H1 (cell line): ENCODE measurements at regions not wholly inside any gene's neighbourhood (a gene's known extent, or its start where the extent isn't known, plus 50 kb on each side); places are given as distances from the start of the nearest gene placed in this dataset.

Source experiments
- CTCF ChIA-PET: fragments of 300-600 bp; sonication (Branson Sonifier 250); formaldehyde crosslinking; loops from one replicate; lab custom pipeline; 2021; ENCODE audit not compliant: partially characterized antibody; lab: Charles Lee
- POLR2A ChIA-PET: fragments of 300-600 bp; sonication (Branson Sonifier 250); formaldehyde crosslinking; loops from one replicate; lab custom pipeline; 2021; ENCODE audit warnings: inconsistent platforms; ENCODE audit not compliant: partially characterized antibody; lab: Charles Lee
- DNase-seq, 2 experiments: peaks; one replicate each; pipeline versions ENCODE4 v3.0.0 to v3.0.0-alpha.2; 2010 to 2022; ENCODE audit warnings: low spot score in 2 of 2, low read depth in 1 of 2, mixed read lengths in 1 of 2
- FAIRE-seq: peaks from 2 replicates; lab custom pipeline; 2011; peaks lifted over from hg19 to GRCh38; lab: Jason Lieb, UNC
- H2AFZ ChIP-seq: 2 replicates; pipeline ENCODE4 v1.8.1; 2012; ENCODE audit warnings: low read length, inconsistent platforms
- H2AK5ac ChIP-seq: 2 replicates; pipeline ENCODE4 v1.6.1; 2013; ENCODE audit warnings: low read depth, low read length
- H2BK120ac ChIP-seq: replicated peaks from 2 replicates; pipeline ENCODE3; 2013; ENCODE audit warnings: low read depth, low read length, inconsistent platforms
- H2BK12ac ChIP-seq: 2 replicates; pipeline ENCODE4 v1.6.1; 2013; ENCODE audit warnings: low read depth, low read length
- H2BK15ac ChIP-seq: 2 replicates; pipeline ENCODE4 v1.6.1; 2013; ENCODE audit warnings: low read length
- H2BK20ac ChIP-seq: 2 replicates; pipeline ENCODE4 v1.6.1; 2013; ENCODE audit warnings: low read length
- H2BK5ac ChIP-seq: 2 replicates; pipeline ENCODE4 v1.6.1; 2013; ENCODE audit warnings: low read depth, low read length
- H3K14ac ChIP-seq: 2 replicates; pipeline ENCODE4 v1.6.1; 2013; ENCODE audit warnings: inconsistent platforms; ENCODE audit not compliant: insufficient read length
- H3K18ac ChIP-seq: 2 replicates; pipeline ENCODE4 v1.6.1; 2013; ENCODE audit warnings: low read length; ENCODE audit errors: extremely low read depth
- H3K23ac ChIP-seq: 2 replicates; pipeline ENCODE4 v1.6.1; 2013; ENCODE audit warnings: inconsistent platforms; ENCODE audit not compliant: insufficient read length
- H3K23me2 ChIP-seq: 2 replicates; pipeline ENCODE4 v1.6.1; 2013; ENCODE audit warnings: low read depth, low read length
- H3K27ac ChIP-seq: 2 replicates; pipeline ENCODE4 v1.6.1; 2011; ENCODE audit warnings: low read depth, low read length, inconsistent platforms
- H3K27me3 ChIP-seq, 4 experiments: replicated peaks in 1 of 4; 1 replicate in 1 of 4; 2 replicates in 3 of 4; pipeline versions ENCODE4 v1.6.1 to v1.8.1; 2011 to 2013; ENCODE audit warnings: low read length in 3 of 4, mild to moderate bottlenecking in 3 of 4, inconsistent platforms in 2 of 4, mixed read lengths in 2 of 4, moderate library complexity in 1 of 4; ENCODE audit not compliant: control insufficient read depth in 3 of 4, insufficient read depth in 3 of 4; ENCODE audit errors: extremely low read depth in 1 of 4
- H3K36me3 ChIP-seq, 4 experiments: 2 replicates each; pipeline versions ENCODE4 v1.6.1 to v1.8.1; 2011 to 2013; ENCODE audit warnings: mild to moderate bottlenecking in 4 of 4, low read length in 3 of 4, moderate library complexity in 2 of 4, control low read depth in 1 of 4, inconsistent platforms in 1 of 4; ENCODE audit not compliant: insufficient read depth in 4 of 4, control insufficient read depth in 2 of 4
- H3K4ac ChIP-seq: replicated peaks from 2 replicates; pipeline ENCODE3; 2013; ENCODE audit warnings: low read length, low read depth, mixed read lengths, inconsistent platforms; ENCODE audit not compliant: insufficient read length
- H3K4me1 ChIP-seq, 4 experiments: replicated peaks in 1 of 4; 1 replicate in 1 of 4; 2 replicates in 3 of 4; pipeline versions ENCODE4 v1.6.1 to v1.8.1; 2011 to 2013; ENCODE audit warnings: low read length in 3 of 4, inconsistent platforms in 2 of 4, mixed read lengths in 1 of 4; ENCODE audit not compliant: insufficient read depth in 4 of 4, control insufficient read depth in 3 of 4
- H3K4me2 ChIP-seq, 2 experiments: 2 replicates each; pipeline versions ENCODE4 v1.6.1 to v1.8.1; 2011 to 2013; ENCODE audit warnings: low read depth in 2 of 2, low read length in 2 of 2, control low read depth in 1 of 2, inconsistent platforms in 1 of 2, mild to moderate bottlenecking in 1 of 2; ENCODE audit not compliant: insufficient read depth in 1 of 2
- H3K4me3 ChIP-seq, 4 experiments: fragments of 200-600, 300-600 bp in 1 of 4; sonication (generic), shearing (Covaris generic), sonication (Bioruptor Twin) in 1 of 4; 2 replicates each; pipeline versions ENCODE4 v1.5.1 to v1.8.1; 2011 to 2016; ENCODE audit warnings: low read length in 4 of 4, low read depth in 3 of 4, control low read depth in 2 of 4, inconsistent platforms in 2 of 4, mild to moderate bottlenecking in 2 of 4, mixed read lengths in 1 of 4, moderate library complexity in 1 of 4; ENCODE audit not compliant: insufficient read depth in 2 of 4; ENCODE audit errors: extremely low read depth in 1 of 4
- H3K56ac ChIP-seq: replicated peaks from 2 replicates; pipeline ENCODE3; 2013; ENCODE audit warnings: low read depth, mild to moderate bottlenecking, mixed read lengths, low read length, inconsistent platforms; ENCODE audit not compliant: insufficient read length
- H3K79me1 ChIP-seq: 2 replicates; pipeline ENCODE4 v1.6.1; 2013; ENCODE audit warnings: low read depth, low read length, control low read depth
- H3K79me2 ChIP-seq, 2 experiments: 2 replicates each; pipeline versions ENCODE4 v1.6.1 to v1.8.1; 2012 to 2013; ENCODE audit warnings: low read length in 2 of 2, mild to moderate bottlenecking in 2 of 2, inconsistent platforms in 1 of 2; ENCODE audit not compliant: insufficient read depth in 2 of 2, control insufficient read depth in 1 of 2
- H3K9ac ChIP-seq, 4 experiments: replicated peaks in 1 of 4; 1 replicate in 1 of 4; 2 replicates in 3 of 4; pipeline versions ENCODE4 v1.6.1 to v1.8.1; 2011 to 2013; ENCODE audit warnings: low read depth in 3 of 4, low read length in 3 of 4, control low read depth in 2 of 4, mild to moderate bottlenecking in 2 of 4, moderate library complexity in 2 of 4, inconsistent platforms in 1 of 4; ENCODE audit errors: extremely low read depth in 1 of 4
- H3K9me3 ChIP-seq, 2 experiments: 2 replicates each; pipeline versions ENCODE4 v1.6.1 to v1.8.1; 2012 to 2013; ENCODE audit warnings: mild to moderate bottlenecking in 2 of 2, moderate library complexity in 2 of 2, control low read depth in 1 of 2, inconsistent platforms in 1 of 2, low read depth in 1 of 2, low read length in 1 of 2, mixed read lengths in 1 of 2; ENCODE audit not compliant: insufficient read depth in 2 of 2
- H4K20me1 ChIP-seq, 2 experiments: replicated peaks in 1 of 2; 2 replicates each; pipeline versions ENCODE3 to v1.8.1; 2011 to 2013; ENCODE audit warnings: inconsistent platforms in 2 of 2, low read length in 2 of 2, mild to moderate bottlenecking in 1 of 2; ENCODE audit not compliant: insufficient read depth in 2 of 2, control insufficient read depth in 1 of 2
- H4K5ac ChIP-seq: 2 replicates; pipeline ENCODE4 v1.6.1; 2013; ENCODE audit warnings: low read length, low read depth, mixed read lengths, inconsistent platforms; ENCODE audit not compliant: insufficient read length
- H4K8ac ChIP-seq: 2 replicates; pipeline ENCODE4 v1.8.0; 2013; ENCODE audit warnings: mild to moderate bottlenecking, moderate library complexity, low read length, inconsistent platforms; ENCODE audit not compliant: insufficient read depth; ENCODE audit errors: extremely low read depth
- H4K91ac ChIP-seq: replicated peaks from 2 replicates; pipeline ENCODE3; 2013; ENCODE audit warnings: low read length, mixed read lengths, inconsistent platforms; ENCODE audit not compliant: insufficient read length
- CBX5 ChIP-seq: fragments of 300-800, 300-1000 bp; sonication (generic); IDR thresholded peaks from 2 replicates; pipeline ENCODE4 v1.7.1; 2016; ENCODE audit warnings: antibody characterized with exemption, low read length, low read depth
- CHD1 ChIP-seq: IDR thresholded peaks from 2 replicates; pipeline ENCODE4 v1.6.1; 2012; ENCODE audit warnings: low read depth, low read length, improper control_type of control experiment
- HDAC2 ChIP-seq, 2 experiments: fragments of 300-600 bp in 1 of 2; sonication (generic) in 1 of 2; IDR thresholded peaks; 2 replicates each; pipeline ENCODE4 v1.6.1; 2011 to 2012; ENCODE audit warnings: low read depth in 2 of 2, low read length in 2 of 2, mild to moderate bottlenecking in 2 of 2, moderate library complexity in 2 of 2, borderline replicate concordance in 1 of 2, inconsistent platforms in 1 of 2
- NANOG ChIP-seq: IDR thresholded peaks from 2 replicates; pipeline ENCODE4 v1.6.1; 2011; ENCODE audit warnings: low read length, low read depth, mild to moderate bottlenecking, inconsistent platforms; ENCODE audit not compliant: insufficient read depth, poor library complexity, severe bottlenecking
- SAP30 ChIP-seq: fragments of 300-600 bp; sonication (generic); IDR thresholded peaks from 2 replicates; pipeline ENCODE4 v1.7.1; 2012; ENCODE audit warnings: low read length, moderate library complexity, mild to moderate bottlenecking, inconsistent platforms; ENCODE audit not compliant: insufficient read depth, insufficient replicate concordance
- SRF ChIP-seq: IDR thresholded peaks from 2 replicates; pipeline ENCODE4 v1.6.1; 2011; ENCODE audit warnings: mild to moderate bottlenecking, low read depth, low read length, moderate library complexity
- TAF1 ChIP-seq: IDR thresholded peaks from 2 replicates; pipeline ENCODE4 v1.6.1; 2011; ENCODE audit warnings: mild to moderate bottlenecking, low read depth, low read length

GRCh38 chr1:71339238-71339637 is 258.4 kb upstream of the ZRANB2 start (continued):
- TF ChIP-seq NANOG: no peak

DNA sequence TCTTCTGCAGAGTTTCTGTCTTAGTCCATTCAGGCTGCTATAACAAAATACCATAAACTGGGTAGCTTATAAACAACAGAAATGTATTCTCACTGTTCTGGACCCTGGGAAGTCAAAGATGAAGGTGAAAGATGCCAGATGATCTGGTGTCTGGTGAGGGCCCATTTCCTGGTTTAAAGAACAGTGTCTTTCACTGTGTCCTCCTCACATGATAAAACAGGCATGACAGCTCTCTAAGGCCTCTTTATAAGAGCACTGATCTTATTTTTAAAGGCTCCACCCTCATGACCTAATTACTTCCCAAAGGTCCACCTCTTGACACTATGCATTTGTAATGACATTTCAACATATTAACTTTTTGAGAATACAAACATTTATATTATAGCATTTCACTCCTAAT is 250.2 kb upstream of the ZRANB2 start:
- Histone ChIP-seq H4K91ac (no peak overlapping the region), H3K56ac (no peak overlapping the region), H3K9me3 (peaks cover 4 to 6% of the 10 kb centered on the region in 2 experiments; a peak in 2 of 4 replicates), H2BK20ac (no peak overlapping the region), H3K27ac (no peak overlapping the region), H3K79me1 (no peaks in the 10 kb centered on the region), H2BK15ac (no peak overlapping the region), H2AFZ (no peak overlapping the region), H4K20me1 (no peaks in the 10 kb centered on the region), H3K23ac (no peak overlapping the region), H4K5ac (no peak overlapping the region), H2AK5ac (no peak overlapping the region), H3K4me3 (no peak overlapping the region), H3K18ac (no peak overlapping the region), H2BK120ac (no peak overlapping the region), H3K36me3 (no peaks in the 10 kb centered on the region), H2BK5ac (no peak overlapping the region), H3K23me2 (no peaks in the 10 kb centered on the region), H4K8ac (no peak overlapping the region), H3K4me2 (no peak overlapping the region), H3K9ac (no peak overlapping the region), H3K4me1 (no peaks in the 10 kb centered on the region), H3K4ac (no peak overlapping the region), H3K27me3 (no peaks in the 10 kb centered on the region), H2BK12ac (no peak overlapping the region)
- ChIA-PET CTCF (no interaction called here), POLR2A (no interaction called here)
- TF ChIP-seq CBX5 (no peak), CHD1 (no peak), SAP30 (no peak), SRF (no peak), TAF1 (no peak), HDAC2 (IDR thresholded peaks at IDR 0.05; ENCODE audit: borderline replicate concordance in 1 of 2, low read depth in 2 of 2, low read length in 2 of 2) (no peak)
- TF ChIP-seq, all 59 proteins: peak for 0
- FAIRE-seq: no peak
- Histone ChIP-seq H3K14ac (no peak overlapping the region), H3K79me2 (no peaks in the 10 kb centered on the region)
- DNase-seq: no peak
